H9 (cell line): ENCODE measurements at regions not wholly inside any gene's neighbourhood (a gene's known extent, or its start where the extent isn't known, plus 50 kb on each side); places are given as distances from the start of the nearest gene placed in this dataset.

Source experiments
- DNase-seq: peaks from one replicate; pipeline ENCODE4 v3.0.0-alpha.2; 2017
- H2AFZ ChIP-seq: one replicate; pipeline ENCODE4 v1.6.1; 2013; ENCODE audit warnings: mild to moderate bottlenecking, low read length, control low read depth, moderate library complexity
- H2AK5ac ChIP-seq: 2 replicates; pipeline ENCODE4 v1.6.1; 2013; ENCODE audit warnings: low read length, control low read depth, mixed read lengths; ENCODE audit not compliant: insufficient read length
- H2BK120ac ChIP-seq: one replicate; pipeline ENCODE4 v1.6.1; 2013; ENCODE audit warnings: low read depth, mild to moderate bottlenecking, low read length, control low read depth, inconsistent platforms; ENCODE audit not compliant: poor library complexity, severe bottlenecking
- H2BK12ac ChIP-seq: 2 replicates; pipeline ENCODE4 v1.6.1; 2013; ENCODE audit warnings: low read length, control low read depth, mixed read lengths, low read depth; ENCODE audit not compliant: insufficient read length
- H2BK15ac ChIP-seq: 2 replicates; pipeline ENCODE4 v1.6.1; 2013; ENCODE audit warnings: low read depth, low read length, control low read depth
- H2BK20ac ChIP-seq: one replicate; pipeline ENCODE4 v1.6.1; 2013; ENCODE audit warnings: low read depth, mild to moderate bottlenecking, low read length, control low read depth, inconsistent platforms; ENCODE audit not compliant: poor library complexity, severe bottlenecking
- H2BK5ac ChIP-seq: 2 replicates; pipeline ENCODE4 v1.6.1; 2013; ENCODE audit warnings: low read length, control low read depth, mixed read lengths; ENCODE audit not compliant: insufficient read length
- H3K14ac ChIP-seq: 2 replicates; pipeline ENCODE4 v1.6.1; 2013; ENCODE audit warnings: low read length, control low read depth; ENCODE audit not compliant: insufficient read depth
- H3K18ac ChIP-seq: 2 replicates; pipeline ENCODE4 v1.6.1; 2013; ENCODE audit warnings: low read depth, mild to moderate bottlenecking, mixed read lengths, low read length, control low read depth; ENCODE audit not compliant: insufficient read length
- H3K23ac ChIP-seq: 2 replicates; pipeline ENCODE4 v1.6.1; 2013; ENCODE audit warnings: low read length, control low read depth, mixed read lengths, low read depth; ENCODE audit not compliant: insufficient read length
- H3K23me2 ChIP-seq: 2 replicates; pipeline ENCODE4 v1.6.1; 2013; ENCODE audit warnings: low read depth, mild to moderate bottlenecking, mixed read lengths, low read length, control low read depth; ENCODE audit not compliant: insufficient read length, poor library complexity, severe bottlenecking
- H3K27ac ChIP-seq: 2 replicates; pipeline ENCODE4 v1.5.1; 2013; ENCODE audit warnings: low read length, control low read depth, mixed read lengths, low read depth; ENCODE audit not compliant: insufficient read length
- H3K27me3 ChIP-seq: 2 replicates; pipeline ENCODE4 v1.6.1; 2013; ENCODE audit warnings: low read length, control low read depth, inconsistent platforms; ENCODE audit not compliant: insufficient read depth
- H3K4ac ChIP-seq: 2 replicates; pipeline ENCODE4 v1.6.1; 2013; ENCODE audit warnings: low read depth, mild to moderate bottlenecking, control low read depth, inconsistent platforms, low read length, moderate library complexity
- H3K4me1 ChIP-seq: 2 replicates; pipeline ENCODE4 v1.6.1; 2013; ENCODE audit warnings: low read length, control low read depth, inconsistent platforms; ENCODE audit not compliant: insufficient read depth
- H3K4me2 ChIP-seq: 2 replicates; pipeline ENCODE4 v1.6.1; 2013; ENCODE audit warnings: low read length, control low read depth, mixed read lengths; ENCODE audit not compliant: insufficient read length, insufficient read depth
- H3K56ac ChIP-seq: 2 replicates; pipeline ENCODE4 v1.6.1; 2013; ENCODE audit warnings: low read depth, mild to moderate bottlenecking, mixed read lengths, low read length, control low read depth; ENCODE audit not compliant: insufficient read length
- H3K79me1 ChIP-seq: 2 replicates; pipeline ENCODE4 v1.6.1; 2013; ENCODE audit warnings: low read depth, mild to moderate bottlenecking, moderate library complexity, low read length, control low read depth, inconsistent platforms; ENCODE audit not compliant: insufficient read depth, poor library complexity, severe bottlenecking
- H3K79me2 ChIP-seq: 2 replicates; pipeline ENCODE4 v1.6.1; 2013; ENCODE audit warnings: low read length, control low read depth, inconsistent platforms; ENCODE audit not compliant: insufficient read depth
- H3K9ac ChIP-seq: 2 replicates; pipeline ENCODE4 v1.6.1; 2013; ENCODE audit warnings: low read length, control low read depth, mixed read lengths; ENCODE audit not compliant: insufficient read length; ENCODE audit errors: extremely low read depth
- H3K9me3 ChIP-seq: one replicate; pipeline ENCODE4 v1.6.1; 2013; ENCODE audit warnings: low read depth, low read length, inconsistent platforms; ENCODE audit not compliant: control insufficient read depth
- H3T11ph ChIP-seq: one replicate; pipeline ENCODE4 v1.6.1; 2013; ENCODE audit warnings: mild to moderate bottlenecking, low read length, control low read depth, inconsistent platforms
- H4K20me1 ChIP-seq: one replicate; pipeline ENCODE4 v1.6.1; 2013; ENCODE audit not compliant: control insufficient read depth, insufficient read length, insufficient read depth
- H4K5ac ChIP-seq: 2 replicates; pipeline ENCODE4 v1.6.1; 2013; ENCODE audit warnings: low read depth, mild to moderate bottlenecking, mixed read lengths, low read length, control low read depth; ENCODE audit not compliant: insufficient read length
- H4K8ac ChIP-seq: replicated peaks from 2 replicates; pipeline ENCODE4 v1.6.1; 2013; ENCODE audit warnings: low read length, control low read depth, mixed read lengths, low read depth; ENCODE audit not compliant: insufficient read length
- H4K91ac ChIP-seq: 2 replicates; pipeline ENCODE4 v1.6.1; 2013; ENCODE audit warnings: low read depth, mild to moderate bottlenecking, moderate library complexity, mixed read lengths, low read length, control low read depth; ENCODE audit not compliant: insufficient read length
- H3K27ac Mint-ChIP-seq, 3 experiments: 2 replicates in 2 of 3; 3 replicates in 1 of 3; pipeline ENCODE4 v1.8.0; 2020 to 2021; ENCODE audit warnings: mixed read lengths in 3 of 3, mild to moderate bottlenecking in 1 of 3, moderate library complexity in 1 of 3
- H3K27me3 Mint-ChIP-seq: 2 replicates; pipeline ENCODE4 v1.8.0; 2021; ENCODE audit warnings: low read depth, mild to moderate bottlenecking, moderate library complexity, mixed read lengths
- H3K36me3 Mint-ChIP-seq, 3 experiments: 2 replicates in 2 of 3; 3 replicates in 1 of 3; pipeline ENCODE4 v1.8.0; 2020 to 2021; ENCODE audit warnings: low read depth in 3 of 3, mixed read lengths in 3 of 3; ENCODE audit not compliant: insufficient read depth in 1 of 3
- H3K4me1 Mint-ChIP-seq, 2 experiments: 2 replicates each; pipeline ENCODE4 v1.8.0; 2020; ENCODE audit warnings: mixed read lengths in 2 of 2
- H3K4me3 Mint-ChIP-seq, 2 experiments: 2 replicates in 1 of 2; 3 replicates in 1 of 2; pipeline ENCODE4 v1.8.0; 2020 to 2021; ENCODE audit warnings: mild to moderate bottlenecking in 2 of 2, mixed read lengths in 2 of 2, moderate library complexity in 1 of 2
- H3K9me3 Mint-ChIP-seq, 2 experiments: 2 replicates in 1 of 2; 3 replicates in 1 of 2; pipeline ENCODE4 v1.8.0; 2020; ENCODE audit warnings: mild to moderate bottlenecking in 2 of 2, mixed read lengths in 2 of 2, moderate library complexity in 1 of 2
- WGBS: extraction: QIAGEN DNeasy Blood & Tissue Kit; methylation state at CpG from one replicate; pipeline ENCODE4 v1.1.7; 2013; ENCODE audit warnings: missing lambda C conversion rate, low lambda C conversion rate, mixed read lengths; ENCODE audit not compliant: insufficient read length; ENCODE audit errors: extremely low coverage; 5-methylcytosine and 5-hydroxymethylcytosine counted together
- TF ChIP-seq, protein P1 (sequence below): fragments of 200-600 bp; sonication (generic); conservative IDR thresholded peaks from 3 replicates; pipeline ENCODE4 v1.8.0; 2021; ENCODE audit warnings: antibody characterized with exemption, mild to moderate bottlenecking

DNA sequence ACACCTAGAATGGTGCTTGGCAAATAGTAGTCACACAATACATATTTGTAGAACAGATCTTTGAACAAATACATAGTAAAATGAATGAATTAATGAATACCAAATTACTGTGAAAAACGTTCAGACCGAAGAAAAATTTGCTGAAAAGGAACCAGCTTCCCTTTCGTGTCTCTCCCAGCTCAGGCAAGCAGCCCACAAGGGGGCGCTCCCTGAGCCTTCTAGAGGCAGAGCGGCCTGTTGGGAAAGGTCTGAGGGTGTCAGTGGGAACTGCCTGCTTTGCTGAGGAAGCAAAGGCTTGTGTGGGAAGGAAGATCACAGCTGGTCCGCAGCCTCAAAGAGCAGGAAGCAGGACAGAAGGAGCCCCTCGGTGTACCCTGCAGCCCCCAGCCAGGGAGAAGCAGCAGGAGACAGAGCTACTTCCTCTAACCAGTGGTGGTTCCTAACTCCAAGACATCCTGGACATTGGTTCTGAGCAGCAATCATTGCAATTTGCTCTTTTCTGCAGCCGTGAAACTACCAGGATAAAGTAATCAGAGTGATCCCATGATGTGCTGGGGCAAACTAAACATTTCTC lies 231.1 kb downstream of the ANKRD30B start:
- H3K79me1 ChIP-seq: no peaks in the 10 kb centered on the region
- H3K4me2 ChIP-seq: no peak overlapping the region
- no peak overlapping the region for H2BK12ac ChIP-seq
- H2AK5ac ChIP-seq: no peak overlapping the region
- Mint-ChIP-seq H3K4me1 (no peaks in the 10 kb centered on the region), H3K27me3 (no peaks in the 10 kb centered on the region; the same call in 1 of the 2 replicates), H3K27ac (no peak overlapping the region), H3K4me3 (no peak overlapping the region), H3K9me3 (peaks cover 91 to 97% of the 10 kb centered on the region in 2 experiments), H3K36me3 (peaks cover 13 to 36% (median 23%) of the 10 kb centered on the region in 3 experiments)
- no peak for DNase-seq
- no peak overlapping the region for H4K8ac ChIP-seq
- no peak overlapping the region for H3K9ac ChIP-seq
- no peaks in the 10 kb centered on the region for H3K23me2 ChIP-seq
- no peaks in the 10 kb centered on the region for H3K4me1 ChIP-seq
- H3K27me3 ChIP-seq: no peaks in the 10 kb centered on the region
- no peak overlapping the region for H4K5ac ChIP-seq
- no peak overlapping the region for H4K91ac ChIP-seq
- H3T11ph ChIP-seq: no peak overlapping the region
- H2BK5ac ChIP-seq: no peak overlapping the region
- H3K14ac ChIP-seq: no peak overlapping the region
- H3K4ac ChIP-seq: no peak overlapping the region
- H4K20me1 ChIP-seq: no peaks in the 10 kb centered on the region
- no CpG with 5 or more reads among the region's 8 CpGs for WGBS
- peaks cover 69% of the 10 kb centered on the region for H3K9me3 ChIP-seq
- H3K18ac ChIP-seq: no peak overlapping the region
- no peak overlapping the region for H2BK120ac ChIP-seq
- H3K56ac ChIP-seq: no peak overlapping the region
- TF ChIP-seq, protein P1, sequence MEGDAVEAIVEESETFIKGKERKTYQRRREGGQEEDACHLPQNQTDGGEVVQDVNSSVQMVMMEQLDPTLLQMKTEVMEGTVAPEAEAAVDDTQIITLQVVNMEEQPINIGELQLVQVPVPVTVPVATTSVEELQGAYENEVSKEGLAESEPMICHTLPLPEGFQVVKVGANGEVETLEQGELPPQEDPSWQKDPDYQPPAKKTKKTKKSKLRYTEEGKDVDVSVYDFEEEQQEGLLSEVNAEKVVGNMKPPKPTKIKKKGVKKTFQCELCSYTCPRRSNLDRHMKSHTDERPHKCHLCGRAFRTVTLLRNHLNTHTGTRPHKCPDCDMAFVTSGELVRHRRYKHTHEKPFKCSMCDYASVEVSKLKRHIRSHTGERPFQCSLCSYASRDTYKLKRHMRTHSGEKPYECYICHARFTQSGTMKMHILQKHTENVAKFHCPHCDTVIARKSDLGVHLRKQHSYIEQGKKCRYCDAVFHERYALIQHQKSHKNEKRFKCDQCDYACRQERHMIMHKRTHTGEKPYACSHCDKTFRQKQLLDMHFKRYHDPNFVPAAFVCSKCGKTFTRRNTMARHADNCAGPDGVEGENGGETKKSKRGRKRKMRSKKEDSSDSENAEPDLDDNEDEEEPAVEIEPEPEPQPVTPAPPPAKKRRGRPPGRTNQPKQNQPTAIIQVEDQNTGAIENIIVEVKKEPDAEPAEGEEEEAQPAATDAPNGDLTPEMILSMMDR: 0 out of 3 replicates have a peak, but pooled peaks have one; percentile 13
- no peak overlapping the region for H3K27ac ChIP-seq
- no peak overlapping the region for H2AFZ ChIP-seq
- H2BK20ac ChIP-seq: no peak overlapping the region
- H2BK15ac ChIP-seq: no peak overlapping the region
- no peaks in the 10 kb centered on the region for H3K79me2 ChIP-seq
- no peak overlapping the region for H3K23ac ChIP-seq
